Activated CD4-positive, alpha-beta T cell treated with anti-CD3 and anti-CD28 coated beads, Interleukin-2, amount 10 ng/mL, durations not matched to agents 7 days and 5 days (primary cell): ENCODE measurements at regions not wholly inside any gene's neighbourhood (a gene's known extent, or its start where the extent isn't known, plus 50 kb on each side); places are given as distances from the start of the nearest gene placed in this dataset.
"Not testable (repeated sequence)": the region's sequence is repeated elsewhere in the genome, so short reads cannot be mapped to it uniquely, and the experiment has no call there.

Experiments
- CTCF ChIA-PET: fragments of 350-600 bp; sonication (Branson Sonifier 250); formaldehyde crosslinking; loops from one replicate; lab custom pipeline; 2021; ENCODE audit warnings: antibody characterized with exemption; lab: Charles Lee
- POLR2A ChIA-PET: fragments of 350-600 bp; sonication (Branson Sonifier 250); formaldehyde crosslinking; loops from one replicate; lab custom pipeline; 2021; ENCODE audit warnings: antibody characterized with exemption; lab: Charles Lee
- DNase-seq: peaks from one replicate; pipeline ENCODE4 v3.0.0-alpha.2; 2020
- H3K27ac Mint-ChIP-seq: one replicate; pipeline ENCODE4 v1.8.0; 2021; ENCODE audit warnings: mild to moderate bottlenecking, moderate library complexity, mixed read lengths
- H3K27me3 Mint-ChIP-seq: one replicate; pipeline ENCODE4 v1.8.0; 2021; ENCODE audit warnings: mixed read lengths
- H3K36me3 Mint-ChIP-seq: one replicate; pipeline ENCODE4 v1.8.0; 2021; ENCODE audit warnings: low read depth, mixed read lengths
- H3K4me1 Mint-ChIP-seq: one replicate; pipeline ENCODE4 v1.8.0; 2021; ENCODE audit warnings: mixed read lengths
- H3K4me3 Mint-ChIP-seq: one replicate; pipeline ENCODE4 v1.8.0; 2021; ENCODE audit warnings: mild to moderate bottlenecking, moderate library complexity, mixed read lengths
- H3K9me3 Mint-ChIP-seq: one replicate; pipeline ENCODE4 v1.8.0; 2021; ENCODE audit warnings: mixed read lengths

DNA sequence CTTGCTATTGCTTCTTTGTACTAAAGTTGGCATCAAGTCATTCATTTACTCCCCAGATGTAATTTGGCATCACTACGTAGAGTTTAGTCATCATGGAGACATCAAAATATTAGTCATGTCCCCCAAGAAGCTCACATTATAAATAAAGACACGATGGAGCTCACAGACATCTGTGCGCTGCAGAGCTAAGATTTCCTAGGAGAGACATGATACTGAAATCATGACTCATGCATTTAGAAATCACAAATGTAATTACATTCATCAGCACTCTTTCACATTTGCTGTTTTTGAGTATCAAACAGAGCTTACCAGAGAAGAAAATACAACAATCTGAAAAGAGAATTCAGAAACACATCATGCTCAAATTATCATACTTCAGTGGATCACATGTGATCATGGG, 169.8 kb downstream of the LRIG3 start:
- no peak for DNase-seq
- H3K4me3 Mint-ChIP-seq: no peak overlapping the region
- POLR2A ChIA-PET: no interaction called here
- no peaks in the 10 kb centered on the region for H3K27me3 Mint-ChIP-seq
- H3K27ac Mint-ChIP-seq: no peak overlapping the region
- H3K4me1 Mint-ChIP-seq: no peaks in the 10 kb centered on the region
- CTCF ChIA-PET: no interaction called here
- no peaks in the 10 kb centered on the region for H3K9me3 Mint-ChIP-seq
- H3K36me3 Mint-ChIP-seq: no peaks in the 10 kb centered on the region

DNA sequence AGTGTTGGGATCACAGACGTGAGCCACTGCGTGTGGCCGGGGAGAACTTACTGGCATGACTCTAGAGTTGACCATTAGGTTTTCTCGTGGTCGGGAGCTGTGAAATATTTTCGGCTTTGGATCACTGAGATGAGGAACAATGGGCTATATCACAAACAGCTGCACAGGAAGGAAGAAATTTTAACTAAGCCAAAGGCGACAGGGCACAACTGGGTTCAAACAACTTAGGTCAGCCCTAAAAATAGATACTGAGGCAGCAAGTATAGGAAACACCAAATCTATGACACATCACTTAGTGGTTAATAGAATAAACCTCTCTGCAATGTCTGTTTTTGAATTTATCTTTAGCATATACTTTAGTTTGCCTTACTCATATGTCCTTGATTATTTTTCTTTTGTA, 162.9 kb downstream of the LRIG3 start:
- Mint-ChIP-seq H3K27me3 (no peaks in the 10 kb centered on the region), H3K36me3 (no peaks in the 10 kb centered on the region), H3K4me3 (no peak overlapping the region), H3K9me3 (no peaks in the 10 kb centered on the region), H3K27ac (no peak overlapping the region), H3K4me1 (no peaks in the 10 kb centered on the region)
- CTCF ChIA-PET: no interaction called here
- POLR2A ChIA-PET: no interaction called here
- no peak for DNase-seq

DNA sequence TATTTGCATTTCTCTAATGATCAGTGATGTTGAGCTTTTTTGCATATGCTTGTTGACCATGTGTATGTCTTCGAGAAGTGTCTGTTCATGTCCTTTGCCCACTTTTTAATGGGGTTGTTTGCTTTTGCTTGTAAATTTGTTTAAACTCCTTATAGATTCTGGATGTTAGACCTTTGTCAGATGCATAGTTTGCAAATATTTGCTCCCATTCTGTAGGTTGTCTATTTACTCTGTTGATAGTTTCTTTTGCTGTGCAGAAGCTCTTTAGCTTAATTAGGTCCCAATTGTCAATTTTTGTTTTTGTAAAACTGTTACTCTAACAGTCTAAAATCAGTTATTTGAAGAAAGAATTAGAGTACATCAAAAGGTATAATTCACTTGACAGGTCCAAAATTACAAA, 160.6 kb downstream of the LRIG3 start:
- H3K4me3 Mint-ChIP-seq, CTCF ChIA-PET, H3K36me3 Mint-ChIP-seq, DNase-seq, H3K4me1 Mint-ChIP-seq, POLR2A ChIA-PET, H3K9me3 Mint-ChIP-seq, H3K27me3 Mint-ChIP-seq, H3K27ac Mint-ChIP-seq: not testable (repeated sequence)

DNA sequence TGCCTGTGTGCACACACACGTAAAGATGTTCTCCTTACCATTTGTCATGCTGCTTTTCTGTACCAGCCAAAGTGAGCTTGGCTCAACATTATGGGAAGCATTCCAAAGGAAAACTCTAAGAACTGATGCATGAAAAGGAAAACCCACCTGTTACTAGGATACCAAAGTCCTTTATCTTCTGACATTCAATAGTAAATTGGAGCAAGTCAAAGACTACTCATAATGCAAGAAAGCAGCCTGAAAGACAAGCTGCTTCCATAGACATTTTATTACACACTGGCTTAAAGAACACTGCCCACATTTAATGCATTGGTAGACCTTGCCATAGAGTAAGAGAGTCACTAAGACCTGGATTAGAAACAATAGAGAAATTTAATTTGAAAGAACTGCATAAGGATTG, 159.0 kb downstream of the LRIG3 start:
- ChIA-PET POLR2A (no interaction called here), CTCF (no interaction called here)
- no peak overlapping the region for H3K4me3 Mint-ChIP-seq
- no peaks in the 10 kb centered on the region for H3K4me1 Mint-ChIP-seq
- no peaks in the 10 kb centered on the region for H3K27me3 Mint-ChIP-seq
- H3K36me3 Mint-ChIP-seq: no peaks in the 10 kb centered on the region
- no peak overlapping the region for H3K27ac Mint-ChIP-seq
- DNase-seq: no peak
- no peaks in the 10 kb centered on the region for H3K9me3 Mint-ChIP-seq

DNA sequence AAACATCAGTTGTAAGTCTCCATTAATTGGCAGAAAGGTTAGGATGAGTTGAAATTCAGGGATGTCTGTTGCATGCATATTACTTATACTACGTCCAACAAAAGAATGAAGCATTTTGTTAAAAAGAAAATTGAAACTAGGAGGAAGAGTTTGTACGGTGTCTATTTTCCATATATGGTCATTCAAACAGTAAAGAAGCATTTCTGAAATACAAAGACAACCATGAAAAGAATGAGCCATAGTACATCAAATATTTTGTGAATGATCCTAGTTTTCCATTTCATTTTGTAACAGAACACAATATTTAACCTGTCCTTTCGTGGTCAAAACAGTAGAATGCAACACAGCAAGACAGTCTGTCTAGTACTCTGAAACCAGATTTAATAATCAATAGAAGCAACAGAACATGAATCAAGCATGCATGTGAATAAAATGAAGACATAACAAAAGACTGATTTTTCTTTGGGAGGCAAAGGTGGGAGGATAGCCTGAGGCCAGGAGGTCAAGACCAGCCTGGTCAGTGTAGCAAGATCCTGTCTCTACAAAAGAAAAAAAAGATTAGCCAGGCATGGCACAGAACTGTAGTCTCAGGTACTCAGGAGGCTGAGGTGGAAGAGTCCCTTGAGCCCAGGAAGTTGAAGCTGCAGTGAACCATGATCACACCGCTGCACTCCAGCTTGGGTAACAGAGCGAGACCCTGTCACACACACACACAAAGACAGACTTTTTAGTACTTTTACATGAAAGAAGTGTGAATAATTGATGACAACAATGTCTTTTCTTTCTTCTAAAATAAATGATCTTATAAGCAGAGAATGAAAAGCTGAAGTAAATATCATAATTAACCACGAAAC, 156.0 kb downstream of the LRIG3 start:
- Mint-ChIP-seq H3K27me3 (no peaks in the 10 kb centered on the region), H3K27ac (no peak overlapping the region), H3K36me3 (no peaks in the 10 kb centered on the region), H3K9me3 (peaks cover 5% of the 10 kb centered on the region), H3K4me3 (no peak overlapping the region), H3K4me1 (no peaks in the 10 kb centered on the region)
- POLR2A ChIA-PET: no interaction called here
- CTCF ChIA-PET: no interaction called here
- DNase-seq: no peak

DNA sequence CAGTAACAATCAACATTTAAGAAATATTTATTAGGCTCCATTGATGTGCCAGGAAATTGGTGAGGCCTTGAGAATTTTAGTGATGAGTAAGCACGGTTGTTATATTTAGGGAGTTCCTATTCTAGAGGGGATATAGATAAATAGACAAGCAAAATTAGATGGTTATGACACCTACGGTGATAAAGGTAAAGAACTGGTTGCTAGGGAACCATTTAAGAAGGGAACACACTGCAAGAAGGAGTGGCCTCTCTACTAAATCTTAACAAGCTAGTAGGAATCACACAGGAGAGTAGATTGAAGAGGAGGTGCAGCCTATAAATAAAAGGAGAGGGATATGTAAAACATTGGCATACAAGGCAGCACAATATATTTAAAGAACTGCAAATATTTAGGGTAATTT, 155.2 kb downstream of the LRIG3 start:
- POLR2A ChIA-PET: no interaction called here
- no peaks in the 10 kb centered on the region for H3K27me3 Mint-ChIP-seq
- peaks cover 5% of the 10 kb centered on the region for H3K9me3 Mint-ChIP-seq
- CTCF ChIA-PET: no interaction called here
- no peak overlapping the region for H3K4me3 Mint-ChIP-seq
- no peaks in the 10 kb centered on the region for H3K4me1 Mint-ChIP-seq
- H3K27ac Mint-ChIP-seq: no peak overlapping the region
- no peaks in the 10 kb centered on the region for H3K36me3 Mint-ChIP-seq
- DNase-seq: no peak

DNA sequence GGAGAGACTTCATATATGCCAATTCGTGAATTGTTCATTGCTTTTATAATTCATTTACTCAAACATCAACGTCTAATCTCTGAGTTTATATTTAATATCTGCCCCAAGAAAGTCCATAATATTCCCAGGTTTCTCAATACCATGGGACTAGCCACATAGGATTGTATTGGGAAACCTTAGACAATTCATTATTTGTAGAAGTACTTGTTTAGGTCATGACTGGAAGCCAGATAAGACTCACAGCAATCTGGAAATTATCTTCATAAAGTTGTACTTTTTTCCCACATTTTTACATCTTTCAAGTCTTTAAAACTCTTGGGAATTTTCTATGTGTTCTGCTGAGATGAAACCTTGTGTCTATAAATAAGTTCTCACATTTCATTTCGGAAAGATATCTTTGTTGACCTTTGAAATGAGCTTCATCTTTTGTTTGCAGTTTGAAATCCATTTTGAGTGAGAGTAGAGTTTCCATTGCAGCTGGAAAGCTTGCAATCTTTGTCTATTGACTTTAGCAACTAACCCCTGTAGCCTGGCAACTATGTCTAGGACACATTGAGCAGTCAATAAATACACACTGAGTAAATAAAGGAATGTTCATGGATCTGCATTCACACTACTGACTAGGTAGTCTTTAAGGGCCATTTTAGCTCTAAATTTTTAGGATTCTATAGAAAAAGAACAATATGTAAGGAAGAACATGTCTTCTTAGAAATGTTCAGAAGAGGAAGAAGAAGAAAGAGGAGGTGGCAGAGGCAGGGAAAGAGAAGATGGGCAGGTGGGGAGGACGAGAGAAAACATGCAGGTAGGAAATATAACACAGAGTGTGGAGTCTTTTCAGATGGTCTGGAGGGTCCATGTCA, 154.4 kb downstream of the LRIG3 start:
- Mint-ChIP-seq H3K4me1 (no peaks in the 10 kb centered on the region), H3K27ac (no peak overlapping the region), H3K36me3 (no peaks in the 10 kb centered on the region), H3K9me3 (peaks cover 5% of the 10 kb centered on the region), H3K27me3 (no peaks in the 10 kb centered on the region), H3K4me3 (no peak overlapping the region)
- ChIA-PET CTCF (no interaction called here), POLR2A (no interaction called here)
- no peak for DNase-seq

DNA sequence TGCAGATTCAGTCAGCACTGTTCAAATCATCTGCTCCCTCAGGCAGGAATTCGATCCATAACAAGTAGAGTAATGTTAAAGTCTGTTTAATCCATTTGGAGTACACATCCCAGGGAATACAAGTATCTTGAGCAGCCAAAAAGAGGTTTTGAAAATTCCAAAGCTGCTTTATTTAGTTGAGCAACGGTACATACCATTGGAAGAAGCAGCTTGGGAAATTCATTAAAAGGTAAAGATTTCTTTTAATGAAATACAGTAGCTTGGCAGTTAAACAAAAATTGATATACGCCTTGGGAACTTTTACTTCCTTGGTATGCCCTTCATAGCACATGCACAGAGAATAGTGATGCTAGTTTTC, 153.8 kb downstream of the LRIG3 start:
- H3K27me3 Mint-ChIP-seq: no peaks in the 10 kb centered on the region
- no peaks in the 10 kb centered on the region for H3K36me3 Mint-ChIP-seq
- no peaks in the 10 kb centered on the region for H3K4me1 Mint-ChIP-seq
- peaks cover 5% of the 10 kb centered on the region for H3K9me3 Mint-ChIP-seq
- POLR2A ChIA-PET: no interaction called here
- DNase-seq: no peak
- no peak overlapping the region for H3K27ac Mint-ChIP-seq
- no peak overlapping the region for H3K4me3 Mint-ChIP-seq
- CTCF ChIA-PET: no interaction called here

DNA sequence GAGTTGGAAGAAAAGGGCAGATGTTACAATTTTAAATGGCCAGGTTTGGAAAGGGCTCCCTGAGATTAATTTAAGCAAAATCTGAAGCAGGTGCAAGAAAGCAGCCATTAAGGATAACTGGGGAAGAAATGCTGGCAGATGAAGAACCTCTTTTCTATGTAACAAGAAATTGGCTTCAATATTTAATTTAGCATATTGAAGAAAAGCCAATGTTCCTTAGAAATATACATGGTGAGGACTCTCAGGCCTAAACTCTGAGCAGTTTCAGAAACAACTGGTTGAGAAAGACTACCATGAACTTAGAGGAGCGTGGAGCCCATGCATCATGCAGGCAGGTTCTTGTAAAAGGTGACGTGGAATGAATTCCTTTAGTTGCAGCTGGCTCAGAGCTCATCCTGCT, 152.8 kb downstream of the LRIG3 start:
- Mint-ChIP-seq H3K4me3 (no peak overlapping the region), H3K27ac (no peak overlapping the region), H3K4me1 (no peaks in the 10 kb centered on the region), H3K36me3 (no peaks in the 10 kb centered on the region), H3K27me3 (no peaks in the 10 kb centered on the region), H3K9me3 (peaks cover 5% of the 10 kb centered on the region)
- POLR2A ChIA-PET: no interaction called here
- DNase-seq: no peak
- CTCF ChIA-PET: no interaction called here

DNA sequence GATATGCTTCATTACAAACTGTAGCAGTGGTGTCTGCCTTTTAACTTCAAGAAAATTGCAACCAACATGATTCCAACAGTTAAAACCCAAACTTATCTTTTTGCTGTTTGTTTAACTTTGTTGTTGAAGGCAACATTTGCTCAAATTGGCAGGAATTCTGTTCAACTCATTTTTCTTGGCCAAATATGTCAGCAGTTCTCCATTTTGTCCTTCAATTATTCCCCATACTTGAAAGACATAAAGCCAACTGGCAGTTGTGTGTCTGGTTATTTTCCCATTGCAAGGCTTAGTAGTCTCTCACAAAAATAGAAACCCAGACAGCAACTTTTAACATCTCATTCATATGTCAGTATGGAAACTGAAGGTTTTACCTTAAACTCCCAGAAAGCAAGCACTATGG, 146.3 kb downstream of the LRIG3 start:
- Mint-ChIP-seq H3K27ac (no peak overlapping the region), H3K36me3 (no peaks in the 10 kb centered on the region), H3K4me3 (no peak overlapping the region), H3K4me1 (no peaks in the 10 kb centered on the region), H3K9me3 (peaks cover 2% of the 10 kb centered on the region), H3K27me3 (no peaks in the 10 kb centered on the region)
- no peak for DNase-seq
- POLR2A ChIA-PET: no interaction called here
- CTCF ChIA-PET: no interaction called here

DNA sequence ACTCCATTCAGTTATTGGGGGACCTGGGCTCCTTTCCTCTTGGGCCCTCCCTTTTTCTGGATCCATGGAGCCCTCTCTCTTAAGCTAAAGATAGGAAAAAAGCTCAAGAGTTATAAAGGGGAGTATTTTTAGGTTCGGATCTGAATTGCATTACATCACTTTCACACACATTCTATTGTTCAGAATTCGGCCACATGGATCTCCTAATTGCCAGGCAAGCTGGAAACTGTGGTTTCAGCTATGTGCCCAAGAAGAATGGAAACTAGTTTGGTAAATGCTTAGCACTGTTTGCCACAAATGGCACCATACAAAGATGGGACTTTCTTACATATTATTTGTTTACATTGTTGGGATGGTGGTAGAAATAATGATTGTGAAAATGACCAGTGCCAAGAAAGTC, 145.6 kb downstream of the LRIG3 start:
- H3K9me3 Mint-ChIP-seq: no peaks in the 10 kb centered on the region
- H3K36me3 Mint-ChIP-seq: no peaks in the 10 kb centered on the region
- ChIA-PET CTCF (interaction anchor here (0.6 kb wide), 2 partner anchors 27 to 520 kb away, joined by 4 to 6 read pairs; no protein-coding TSS in a partner anchor), POLR2A (no interaction called here)
- H3K27ac Mint-ChIP-seq: no peak overlapping the region
- no peak overlapping the region for H3K4me3 Mint-ChIP-seq
- no peak for DNase-seq
- H3K4me1 Mint-ChIP-seq: no peaks in the 10 kb centered on the region
- no peaks in the 10 kb centered on the region for H3K27me3 Mint-ChIP-seq

DNA sequence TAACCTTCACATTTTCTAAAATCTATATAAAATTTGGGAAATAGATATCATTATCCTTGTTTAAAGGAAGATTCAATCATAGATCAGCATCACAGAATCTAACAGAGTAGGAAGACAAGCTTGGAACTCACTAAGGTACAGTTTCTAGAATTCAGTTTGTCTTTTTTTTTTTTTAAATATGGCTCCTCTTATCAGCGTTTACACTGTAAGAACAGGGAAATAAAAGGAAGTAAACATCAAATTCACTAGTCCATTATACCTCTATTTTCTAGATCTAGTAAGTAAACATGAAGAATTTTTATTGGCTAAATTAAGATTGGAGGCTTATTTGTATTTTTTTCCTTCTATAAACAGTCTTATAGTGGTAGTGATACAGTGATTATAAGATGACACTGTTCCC, 144.9 kb downstream of the LRIG3 start:
- Mint-ChIP-seq H3K4me1 (no peaks in the 10 kb centered on the region), H3K27ac (no peak overlapping the region), H3K9me3 (no peaks in the 10 kb centered on the region), H3K27me3 (no peaks in the 10 kb centered on the region), H3K4me3 (no peak overlapping the region), H3K36me3 (no peaks in the 10 kb centered on the region)
- ChIA-PET CTCF (interaction anchor here (0.6 kb wide), 2 partner anchors 27 to 519 kb away, joined by 4 to 6 read pairs; no protein-coding TSS in a partner anchor), POLR2A (no interaction called here)
- DNase-seq: no peak

DNA sequence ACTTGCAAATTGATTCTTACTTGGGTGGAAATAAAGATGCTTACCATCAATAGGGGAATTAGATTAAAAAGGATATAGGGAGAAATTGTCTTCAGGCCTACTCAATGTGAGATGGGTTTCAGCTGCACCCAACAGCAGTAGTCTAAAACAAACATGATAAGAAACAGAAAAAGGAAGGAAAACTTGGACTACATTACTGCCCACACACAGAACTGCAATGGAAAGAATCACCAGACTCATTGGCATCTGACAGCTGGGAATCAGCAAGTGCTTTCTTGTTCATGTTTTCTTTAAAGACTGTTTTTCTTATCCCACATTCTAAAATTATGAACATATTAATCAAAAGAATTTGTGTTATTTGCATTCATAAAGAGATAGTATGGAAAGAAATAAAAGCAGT, 144.2 kb downstream of the LRIG3 start:
- Mint-ChIP-seq H3K27ac (no peak overlapping the region), H3K27me3 (no peaks in the 10 kb centered on the region), H3K9me3 (no peaks in the 10 kb centered on the region), H3K4me1 (no peaks in the 10 kb centered on the region), H3K4me3 (no peak overlapping the region), H3K36me3 (no peaks in the 10 kb centered on the region)
- POLR2A ChIA-PET: no interaction called here
- CTCF ChIA-PET: no interaction called here
- no peak for DNase-seq
